GM19025 (cell line): ENCODE measurements at regions not wholly inside any gene's neighbourhood (a gene's known extent, or its start where the extent isn't known, plus 50 kb on each side); places are given as distances from the start of the nearest gene placed in this dataset.
"Not testable (repeated sequence)": the region's sequence is repeated elsewhere in the genome, so short reads cannot be mapped to it uniquely, and the experiment has no call there.

Experiments used
- ATAC-seq: cut with Tn5 transposase; IDR thresholded peaks from one replicate; pipeline ENCODE4 v1.9.1; 2021; ENCODE audit warnings: mild to moderate bottlenecking, low read depth, moderate library complexity; ENCODE audit not compliant: unreplicated experiment

GRCh38 chr7:10779465-10780399 lies 193.9 kb upstream of the PHF14 start:
- ATAC-seq: no peak

DNA sequence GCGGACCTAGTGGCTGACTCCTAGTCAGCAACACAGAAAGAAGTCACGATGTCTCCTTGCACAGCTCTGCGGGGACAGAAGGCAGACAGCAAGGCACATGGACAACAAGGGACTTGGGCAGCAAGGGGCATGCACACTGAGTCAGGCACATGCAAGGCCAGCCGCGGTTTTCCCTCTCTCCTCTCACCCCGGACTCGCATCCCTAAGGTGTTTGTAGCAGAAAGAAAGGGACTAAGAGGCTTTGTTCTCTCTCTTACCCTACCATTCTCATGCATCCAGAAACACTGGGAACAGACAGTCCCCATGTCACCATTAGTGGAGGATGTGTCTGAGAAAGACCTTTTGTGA lies 193.3 kb upstream of the PHF14 start:
- no peak for ATAC-seq

DNA sequence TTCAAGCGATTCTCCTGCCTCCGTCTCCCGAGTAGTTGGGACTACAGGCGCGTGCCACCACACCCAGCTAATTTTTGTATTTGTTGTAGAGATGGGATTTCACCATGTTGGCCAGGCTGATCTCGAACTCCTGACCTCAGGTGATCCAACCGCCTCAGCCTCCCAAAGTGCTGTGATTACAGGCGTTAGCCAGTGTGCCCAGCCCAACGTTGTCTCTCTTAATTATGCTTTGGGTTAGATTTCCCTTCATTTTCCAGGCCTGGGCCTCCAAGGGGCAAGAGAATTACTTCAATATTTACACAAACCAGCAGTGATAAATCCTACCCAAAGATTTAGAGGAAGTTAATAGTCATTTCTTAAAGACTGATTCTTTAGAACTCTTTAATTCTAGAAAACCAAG lies 186.7 kb upstream of the PHF14 start:
- not testable (repeated sequence) for ATAC-seq

DNA sequence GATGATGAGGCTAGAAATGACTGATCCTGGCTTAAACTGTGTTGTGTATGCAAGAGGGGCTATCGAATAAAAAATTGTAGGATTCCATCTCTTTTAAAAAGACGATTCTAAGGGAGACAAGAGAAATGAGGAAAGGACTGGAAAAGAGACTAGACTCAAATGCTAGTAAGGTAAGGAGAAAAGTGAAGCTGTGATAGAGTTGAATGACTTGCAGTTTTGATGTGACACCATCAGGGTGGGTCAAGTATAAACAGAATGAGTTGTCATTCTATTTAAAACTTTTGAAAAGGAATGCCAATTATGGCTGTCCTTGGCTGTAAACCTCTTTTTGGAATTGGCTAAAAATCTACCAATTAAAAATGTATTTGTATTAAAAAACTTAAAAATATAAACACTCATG lies 184.5 kb upstream of the PHF14 start:
- no peak for ATAC-seq

DNA sequence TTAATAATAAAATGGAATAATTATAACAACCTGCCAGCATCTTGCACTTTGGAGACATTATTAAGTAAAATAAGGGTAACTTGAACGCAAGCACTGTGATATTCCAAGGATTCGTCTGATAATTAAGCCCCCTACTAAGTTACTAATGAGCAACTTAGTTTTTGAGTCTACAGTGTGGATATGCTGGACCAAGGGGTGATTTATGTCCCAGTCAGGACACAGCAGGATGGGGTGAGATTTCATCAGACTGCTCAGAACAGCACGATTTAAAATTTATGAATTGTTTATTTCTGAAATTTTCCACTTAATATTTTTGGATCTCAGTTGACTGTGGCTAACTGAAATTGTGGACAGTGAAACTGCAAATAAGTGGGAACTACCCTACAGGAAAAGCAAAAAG lies 182.8 kb upstream of the PHF14 start:
- ATAC-seq: no peak

- no peak for ATAC-seq
Observed at GRCh38 chr7:10793995-10794775, 179.5 kb upstream of the PHF14 start.

DNA sequence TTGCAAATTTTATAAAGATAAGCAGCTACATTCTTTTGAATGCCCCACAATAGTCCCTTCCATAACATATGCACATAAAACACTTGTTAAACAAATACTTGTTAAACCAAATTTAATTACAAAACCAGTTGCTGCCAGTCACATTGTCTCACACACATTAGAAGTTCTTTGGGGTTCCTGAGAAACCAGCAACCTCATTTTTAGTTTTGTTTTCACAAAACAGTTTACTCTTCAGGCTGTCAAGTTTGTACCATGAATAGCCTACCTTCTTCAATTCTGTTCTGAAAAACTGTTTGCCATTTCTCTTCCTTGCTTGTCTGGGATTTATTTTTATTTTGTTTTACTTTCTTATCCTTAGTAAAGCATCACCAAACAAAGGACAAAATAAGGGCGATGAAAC lies 176.5 kb upstream of the PHF14 start:
- no peak for ATAC-seq

DNA sequence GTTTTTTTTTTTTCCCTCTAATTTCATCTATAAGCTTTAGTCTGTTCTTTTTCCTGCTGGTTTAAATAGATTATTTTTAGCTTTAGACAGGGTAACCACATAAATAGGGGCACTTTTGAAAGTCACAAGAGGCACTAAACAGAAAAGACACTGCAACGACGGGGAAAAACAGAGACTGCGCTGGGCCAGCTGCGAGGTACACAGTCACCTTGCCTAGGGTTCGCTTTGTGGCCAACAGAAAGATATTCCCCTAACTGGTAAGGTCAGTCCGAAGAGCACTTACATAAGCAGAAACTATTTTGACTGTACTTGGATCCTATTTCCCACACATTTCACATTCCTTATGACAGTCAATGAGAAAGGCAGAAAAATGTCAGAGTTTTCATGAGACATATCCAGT lies 175.6 kb upstream of the PHF14 start:
- no peak for ATAC-seq

DNA sequence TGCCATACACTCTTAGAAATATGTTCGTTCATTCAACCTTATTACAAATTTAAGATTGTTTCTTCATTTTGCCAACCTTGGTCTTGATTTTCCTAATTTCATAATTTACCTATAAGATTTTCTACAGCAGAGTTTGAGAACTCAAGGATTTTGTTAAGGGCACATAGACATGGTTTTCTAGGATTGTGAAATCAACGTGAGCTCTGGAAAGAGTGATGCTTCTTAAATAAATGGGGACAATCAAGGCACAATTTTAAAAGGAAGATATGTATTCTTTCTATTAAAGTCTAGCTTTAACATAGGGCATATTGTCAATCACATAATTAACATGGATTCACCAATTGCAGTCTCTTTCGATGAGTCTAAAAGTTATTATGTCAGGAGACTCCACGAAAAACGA lies 174.2 kb upstream of the PHF14 start:
- ATAC-seq: no peak

DNA sequence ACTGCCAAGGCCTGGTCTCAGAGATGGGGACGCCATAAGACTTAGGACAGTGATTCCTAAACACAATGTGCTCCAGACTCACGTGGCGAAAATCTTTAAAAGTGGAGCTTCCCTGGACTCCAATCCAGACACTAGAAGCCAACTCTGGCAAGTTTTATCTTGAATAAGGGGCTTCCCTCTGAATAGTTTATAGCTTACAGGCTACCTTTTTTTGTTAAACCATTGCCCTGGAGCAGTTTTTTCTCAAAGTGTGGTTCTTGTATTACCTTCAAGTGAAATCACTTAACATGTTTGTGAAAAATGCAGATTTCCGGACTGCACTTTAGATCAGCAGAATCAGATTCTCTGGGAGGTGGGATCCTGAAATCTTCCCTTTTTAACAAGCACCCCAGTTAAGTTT lies 171.7 kb upstream of the PHF14 start:
- no peak for ATAC-seq

DNA sequence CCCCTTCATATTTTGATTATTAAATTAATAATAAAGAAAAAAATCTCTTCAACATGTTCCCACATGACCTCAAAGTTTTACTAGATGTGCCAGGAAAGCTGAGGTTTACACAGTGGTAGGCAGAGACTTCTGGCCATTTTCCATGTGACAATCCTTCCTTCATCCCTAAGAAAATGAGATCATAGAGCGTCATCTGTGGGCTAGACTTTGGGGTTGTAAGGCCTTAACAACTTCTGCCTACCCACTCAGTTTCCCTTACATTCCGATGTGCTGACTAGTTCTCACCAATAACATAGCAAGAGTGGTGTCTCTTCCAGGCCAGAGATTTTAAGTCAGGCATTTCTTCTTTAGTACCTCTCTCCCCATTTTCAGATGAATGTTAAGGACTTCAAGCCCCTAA lies 171.1 kb upstream of the PHF14 start:
- no peak for ATAC-seq

DNA sequence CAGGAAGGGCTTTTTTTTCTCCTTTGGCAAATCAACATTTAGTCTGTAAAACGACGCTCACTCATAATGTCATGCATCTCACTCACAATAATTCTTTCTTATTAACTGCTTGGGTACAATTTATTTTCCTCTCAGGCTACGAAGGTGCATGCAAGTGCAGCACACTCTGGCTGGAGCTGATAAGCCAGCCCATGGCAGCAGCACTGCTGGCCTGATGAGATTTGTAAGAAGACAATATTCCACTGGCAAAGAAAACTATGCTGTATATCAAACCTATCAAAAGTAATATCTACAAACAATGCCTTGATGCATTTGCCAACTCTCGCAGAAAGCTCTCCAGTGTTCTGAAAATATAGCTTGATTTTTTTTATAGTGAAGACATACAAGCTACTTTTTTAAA lies 170.0 kb upstream of the PHF14 start:
- no peak for ATAC-seq

DNA sequence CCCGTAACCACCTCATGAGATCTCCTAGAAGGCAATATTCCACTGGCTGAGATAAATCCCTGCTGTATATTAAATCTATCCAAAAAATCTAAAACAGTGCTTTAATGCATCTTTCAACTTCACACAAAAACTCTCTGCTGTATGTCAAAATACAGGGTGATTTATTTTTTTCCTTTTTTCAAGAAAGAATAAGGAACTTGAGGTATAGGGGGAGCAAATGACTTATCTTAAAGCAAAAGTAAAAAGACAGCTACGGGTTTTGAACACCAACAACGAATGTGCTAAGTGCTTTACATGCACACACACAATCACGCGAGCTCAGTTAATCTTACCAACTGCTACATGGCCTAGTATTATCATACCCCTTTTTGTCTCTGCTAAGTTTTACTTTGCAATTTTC lies 168.9 kb upstream of the PHF14 start:
- ATAC-seq: no peak

- no peak for ATAC-seq
Observed at GRCh38 chr7:10815546-10815945, 158.1 kb upstream of the PHF14 start.

DNA sequence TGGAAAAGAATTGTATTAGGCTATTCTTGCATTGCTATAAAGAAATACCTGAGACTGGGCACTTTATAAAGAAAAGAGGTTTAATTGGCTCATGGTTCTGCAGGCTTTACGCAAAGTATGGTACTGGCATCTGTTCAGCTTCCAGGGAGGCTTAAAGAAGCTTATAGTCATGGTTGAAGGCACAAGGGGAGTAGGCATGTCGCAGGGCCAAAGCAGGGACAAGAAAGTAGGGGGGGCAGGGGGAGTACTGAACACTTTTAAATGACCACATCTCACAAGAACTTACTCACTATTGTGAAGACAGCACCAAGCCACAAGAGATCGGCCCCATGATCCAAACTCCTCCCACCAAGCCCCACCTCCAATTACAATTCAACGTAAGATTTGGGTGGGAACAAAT lies 152.5 kb upstream of the PHF14 start:
- ATAC-seq: no peak

- ATAC-seq: no peak
Observed at GRCh38 chr7:10824154-10824553, 149.5 kb upstream of the PHF14 start.

GRCh38 chr7:10838228-10838627 lies 135.4 kb upstream of the PHF14 start:
- ATAC-seq: no peak

DNA sequence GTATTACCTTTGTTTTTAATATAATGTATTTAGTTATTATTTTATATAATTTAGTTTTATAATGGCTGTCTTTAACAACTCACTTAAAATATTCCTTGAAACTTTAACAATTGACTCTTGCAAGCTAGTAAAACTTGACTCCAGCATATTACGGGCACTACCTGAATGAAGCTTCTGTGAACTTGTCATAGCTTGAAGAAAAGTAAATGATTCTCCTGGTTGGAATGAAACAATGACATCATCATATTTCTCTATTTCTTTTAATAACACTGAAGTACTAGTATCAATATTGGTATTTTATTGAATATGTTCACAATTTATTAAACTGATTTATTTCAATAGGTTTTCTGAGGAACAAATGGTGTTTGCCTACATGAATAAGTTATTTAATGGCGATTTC lies 128.4 kb upstream of the PHF14 start:
- no peak for ATAC-seq

DNA sequence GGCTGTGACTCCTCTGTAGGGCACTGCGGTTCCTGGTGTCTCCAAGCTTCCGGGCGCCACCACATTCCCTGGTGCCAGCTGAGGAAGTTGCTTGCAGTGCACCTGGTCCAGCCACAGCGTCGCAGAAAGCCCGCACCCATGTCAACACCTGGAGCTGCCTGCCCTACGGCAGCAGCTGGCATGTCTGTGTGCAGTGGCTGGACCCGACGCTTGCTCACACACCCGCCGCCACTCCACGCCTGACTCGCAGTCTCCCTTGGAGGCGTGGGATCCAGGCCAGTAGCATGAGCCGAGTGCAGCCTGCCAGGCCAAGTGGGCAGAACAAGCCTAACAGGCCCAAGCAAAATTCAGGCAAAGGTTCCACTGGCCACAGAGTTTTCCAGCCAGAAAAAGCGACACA lies 118.1 kb upstream of the PHF14 start:
- ATAC-seq: no peak

GRCh38 chr7:10860516-10860915 lies 113.2 kb upstream of the PHF14 start:
- ATAC-seq: no peak

- no peak for ATAC-seq
Observed at GRCh38 chr7:10863476-10863875, 110.2 kb upstream of the PHF14 start.

DNA sequence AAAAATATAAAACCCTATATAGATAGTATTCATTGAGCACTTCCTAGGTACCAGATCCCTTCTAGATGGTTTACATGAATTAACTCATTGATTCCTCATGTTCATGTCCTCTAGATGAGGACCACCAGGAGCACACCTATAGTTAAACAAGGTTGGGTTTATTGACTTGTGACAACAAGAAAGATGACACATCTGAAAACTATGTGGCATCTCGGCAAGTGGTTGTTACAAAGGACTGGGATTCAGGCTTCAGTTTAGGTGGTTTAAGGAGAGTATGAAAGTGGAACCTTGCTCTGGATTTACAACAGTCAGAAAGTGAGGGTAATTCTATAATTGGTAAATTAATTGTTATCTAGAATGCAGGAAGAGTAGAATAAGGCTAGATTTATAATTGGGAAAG lies 99.0 kb upstream of the PHF14 start:
- ATAC-seq: no peak
